ENCODE measurements at regions not wholly inside any gene's neighbourhood (a gene's known extent, or its start where the extent isn't known, plus 50 kb on each side); places are given as distances from the start of the nearest gene placed in this dataset.

GRCh38 chr15:81813215-81813614, 232.6 kb downstream of the MEX3B start:
- H3K27me3 ChIP-seq (ENCODE audit: control insufficient read depth, insufficient read depth, low read length), result no peaks in the 10 kb centered on the region
- DNase-seq (ENCODE audit: low read depth), result no peak
- TF ChIP-seq CTCF (IDR thresholded peaks at IDR 0.05; ENCODE audit: insufficient read depth, low read depth, low read length), result peak; percentile 24; the same call in 1 of the 2 replicates
- ChIA-PET POLR2A (no interaction called here), CTCF (no interaction called here)
- H3K36me3 ChIP-seq (ENCODE audit: control insufficient read depth, insufficient read depth, low read length), result no peaks in the 10 kb centered on the region
- no peak overlapping the region for H3K4me3 ChIP-seq (ENCODE audit: low read depth, low read length)

GRCh38 chr15:81812456-81812855, 233.4 kb downstream of the MEX3B start:
- no peak for DNase-seq (ENCODE audit: low read depth)
- Histone ChIP-seq H3K27me3 (ENCODE audit: control insufficient read depth, insufficient read depth, low read length) (no peaks in the 10 kb centered on the region), H3K36me3 (ENCODE audit: control insufficient read depth, insufficient read depth, low read length) (no peaks in the 10 kb centered on the region), H3K4me3 (ENCODE audit: low read depth, low read length) (no peak overlapping the region)
- TF ChIP-seq CTCF (IDR thresholded peaks at IDR 0.05; ENCODE audit: insufficient read depth, low read depth, low read length), result no peak
- CTCF ChIA-PET, result no interaction called here
- POLR2A ChIA-PET, result no interaction called here

GRCh38 chr15:81811736-81812135, 234.1 kb downstream of the MEX3B start:
- Histone ChIP-seq H3K27me3 (ENCODE audit: control insufficient read depth, insufficient read depth, low read length) (no peaks in the 10 kb centered on the region), H3K36me3 (ENCODE audit: control insufficient read depth, insufficient read depth, low read length) (no peaks in the 10 kb centered on the region), H3K4me3 (ENCODE audit: low read depth, low read length) (no peak overlapping the region)
- POLR2A ChIA-PET, result no interaction called here
- no peak for DNase-seq (ENCODE audit: low read depth)
- CTCF ChIA-PET, result no interaction called here
- no peak for TF ChIP-seq CTCF (IDR thresholded peaks at IDR 0.05; ENCODE audit: insufficient read depth, low read depth, low read length)

- CTCF ChIA-PET, result interaction anchor here (0.6 kb wide), 1 partner anchor 118 kb away, joined by 3 read pairs; no protein-coding TSS in a partner anchor
- Histone ChIP-seq H3K4me3 (ENCODE audit: low read depth, low read length) (no peak overlapping the region), H3K36me3 (ENCODE audit: control insufficient read depth, insufficient read depth, low read length) (no peaks in the 10 kb centered on the region), H3K27me3 (ENCODE audit: control insufficient read depth, insufficient read depth, low read length) (no peaks in the 10 kb centered on the region)
- POLR2A ChIA-PET, result no interaction called here
- no peak for TF ChIP-seq CTCF (IDR thresholded peaks at IDR 0.05; ENCODE audit: insufficient read depth, low read depth, low read length)
- no peak for DNase-seq (ENCODE audit: low read depth)
These were observed 236.3 kb downstream of the MEX3B start for GRCh38 chr15:81809543-81809942.

GRCh38 chr15:81807806-81808205, 238.0 kb downstream of the MEX3B start:
- CTCF ChIA-PET, result no interaction called here
- no peak for DNase-seq (ENCODE audit: low read depth)
- POLR2A ChIA-PET, result no interaction called here
- no peaks in the 10 kb centered on the region for H3K27me3 ChIP-seq (ENCODE audit: control insufficient read depth, insufficient read depth, low read length)
- no peak for TF ChIP-seq CTCF (IDR thresholded peaks at IDR 0.05; ENCODE audit: insufficient read depth, low read depth, low read length)
- no peaks in the 10 kb centered on the region for H3K36me3 ChIP-seq (ENCODE audit: control insufficient read depth, insufficient read depth, low read length)
- H3K4me3 ChIP-seq (ENCODE audit: low read depth, low read length), result no peak overlapping the region
